Embryonic facial prominence (tissue), 1 donor: ENCODE measurements at regions not wholly inside any gene's neighbourhood (a gene's known extent, or its start where the extent isn't known, plus 50 kb on each side); places are given as distances from the start of the nearest gene placed in this dataset.

Experiments
- DNase-seq: peaks from one replicate; pipeline ENCODE4 v3.0.0-alpha.2; 2016; ENCODE audit errors: extremely low spot score

GRCh38 chr2:38171208-38171855 is 95.4 kb upstream of the CYP1B1 start:
- DNase-seq = no peak

GRCh38 chr2:38170733-38171132 is 94.8 kb upstream of the CYP1B1 start:
- DNase-seq = no peak

- no peak for DNase-seq
Observed at GRCh38 chr2:38170067-38170466, 94.1 kb upstream of the CYP1B1 start.

- no peak for DNase-seq
Observed at GRCh38 chr2:38168710-38169480, 92.9 kb upstream of the CYP1B1 start.

- no peak for DNase-seq
Observed at GRCh38 chr2:38167968-38168350, 92.0 kb upstream of the CYP1B1 start.

- DNase-seq = no peak
Observed at GRCh38 chr2:38165698-38166097, 89.7 kb upstream of the CYP1B1 start.

- no peak for DNase-seq
Observed at GRCh38 chr2:38164881-38165280, 88.9 kb upstream of the CYP1B1 start.

- DNase-seq = no peak
Observed at GRCh38 chr2:38163579-38163978, 87.6 kb upstream of the CYP1B1 start.

- no peak for DNase-seq
Observed at GRCh38 chr2:38163006-38163405, 87.1 kb upstream of the CYP1B1 start.

- no peak for DNase-seq
Observed at GRCh38 chr2:38160516-38160915, 84.6 kb upstream of the CYP1B1 start.

- DNase-seq = no peak
Observed at GRCh38 chr2:38159597-38159996, 83.6 kb upstream of the CYP1B1 start.

- DNase-seq = no peak
Observed at GRCh38 chr2:38159191-38159590, 83.2 kb upstream of the CYP1B1 start.

GRCh38 chr2:38158378-38159118 is 82.6 kb upstream of the CYP1B1 start:
- DNase-seq = no peak

GRCh38 chr2:38156436-38156835 is 80.5 kb upstream of the CYP1B1 start:
- DNase-seq = no peak

GRCh38 chr2:38155015-38155414 is 79.1 kb upstream of the CYP1B1 start:
- no peak for DNase-seq

GRCh38 chr2:38154395-38154794 is 78.4 kb upstream of the CYP1B1 start:
- no peak for DNase-seq

- DNase-seq = no peak
Observed at GRCh38 chr2:38153476-38154135, 77.7 kb upstream of the CYP1B1 start.

GRCh38 chr2:38152913-38153312 is 77.0 kb upstream of the CYP1B1 start:
- no peak for DNase-seq

GRCh38 chr2:38152035-38152434 is 76.1 kb upstream of the CYP1B1 start:
- no peak for DNase-seq

- DNase-seq = no peak
Observed at GRCh38 chr2:38149531-38149930, 73.6 kb upstream of the CYP1B1 start.

- DNase-seq = no peak
Observed at GRCh38 chr2:38148501-38148900, 72.5 kb upstream of the CYP1B1 start.
